Esophagus squamous epithelium (tissue), 4 donors: ENCODE measurements at regions not wholly inside any gene's neighbourhood (a gene's known extent, or its start where the extent isn't known, plus 50 kb on each side); places are given as distances from the start of the nearest gene placed in this dataset.

ENCODE experiments used
- CTCF ChIP-seq, 6 experiments: fragments of 450-650 bp in 4 of 6; fragments of 200-600 bp in 2 of 6; sonication (generic) in 2 of 6; IDR thresholded peaks; one replicate each; pipeline ENCODE4 v1.5.1; 2016 to 2019; ENCODE audit warnings: antibody characterized with exemption in 6 of 6, mild to moderate bottlenecking in 4 of 6, moderate library complexity in 4 of 6
- POLR2A ChIP-seq, 4 donors: fragments of 450-650 bp; IDR thresholded peaks; one replicate each; pipeline ENCODE4 v1.6.1; 2017; ENCODE audit warnings: antibody characterized with exemption in 4 of 4, mild to moderate bottlenecking in 4 of 4, moderate library complexity in 3 of 4

DNA sequence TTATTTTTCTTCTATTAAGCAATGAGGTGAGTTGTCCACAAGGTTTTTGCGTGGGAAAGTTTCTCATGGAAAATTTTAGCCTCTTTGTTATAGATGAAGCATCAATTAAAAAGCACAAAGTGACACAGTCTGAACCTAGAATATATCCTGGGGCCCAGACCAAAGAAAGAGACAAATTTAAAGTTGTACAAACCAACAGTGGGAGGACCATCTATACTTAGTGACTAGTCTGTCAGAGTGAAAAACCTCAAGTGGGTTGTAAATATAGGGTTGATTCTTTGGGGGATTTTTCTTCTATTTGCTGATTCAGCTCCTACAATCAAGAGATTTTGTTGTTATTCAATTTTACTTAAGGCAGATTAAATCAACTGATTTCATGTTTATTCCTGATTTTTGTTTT lies 256.2 kb downstream of the SATB2 start:
- TF ChIP-seq POLR2A (IDR thresholded peaks at IDR 0.05) (no peak), CTCF (IDR thresholded peaks at IDR 0.05) (no peak)
